H1 (cell line): ENCODE measurements at regions not wholly inside any gene's neighbourhood (a gene's known extent, or its start where the extent isn't known, plus 50 kb on each side); places are given as distances from the start of the nearest gene placed in this dataset.

ENCODE experiments used
- CTCF ChIA-PET: fragments of 300-600 bp; sonication (Branson Sonifier 250); formaldehyde crosslinking; loops from one replicate; lab custom pipeline; 2021; ENCODE audit not compliant: partially characterized antibody; lab: Charles Lee
- POLR2A ChIA-PET: fragments of 300-600 bp; sonication (Branson Sonifier 250); formaldehyde crosslinking; loops from one replicate; lab custom pipeline; 2021; ENCODE audit warnings: inconsistent platforms; ENCODE audit not compliant: partially characterized antibody; lab: Charles Lee
- DNase-seq, 2 experiments: peaks; one replicate each; pipeline versions ENCODE4 v3.0.0 to v3.0.0-alpha.2; 2010 to 2022; ENCODE audit warnings: low spot score in 2 of 2, low read depth in 1 of 2, mixed read lengths in 1 of 2
- FAIRE-seq: peaks from 2 replicates; lab custom pipeline; 2011; peaks lifted over from hg19 to GRCh38; lab: Jason Lieb, UNC
- H2AFZ ChIP-seq: 2 replicates; pipeline ENCODE4 v1.8.1; 2012; ENCODE audit warnings: low read length, inconsistent platforms
- H2AK5ac ChIP-seq: 2 replicates; pipeline ENCODE4 v1.6.1; 2013; ENCODE audit warnings: low read depth, low read length
- H2BK120ac ChIP-seq: replicated peaks from 2 replicates; pipeline ENCODE3; 2013; ENCODE audit warnings: low read depth, low read length, inconsistent platforms
- H2BK12ac ChIP-seq: 2 replicates; pipeline ENCODE4 v1.6.1; 2013; ENCODE audit warnings: low read depth, low read length
- H2BK15ac ChIP-seq: 2 replicates; pipeline ENCODE4 v1.6.1; 2013; ENCODE audit warnings: low read length
- H2BK20ac ChIP-seq: 2 replicates; pipeline ENCODE4 v1.6.1; 2013; ENCODE audit warnings: low read length
- H2BK5ac ChIP-seq: 2 replicates; pipeline ENCODE4 v1.6.1; 2013; ENCODE audit warnings: low read depth, low read length
- H3K14ac ChIP-seq: 2 replicates; pipeline ENCODE4 v1.6.1; 2013; ENCODE audit warnings: inconsistent platforms; ENCODE audit not compliant: insufficient read length
- H3K18ac ChIP-seq: 2 replicates; pipeline ENCODE4 v1.6.1; 2013; ENCODE audit warnings: low read length; ENCODE audit errors: extremely low read depth
- H3K23ac ChIP-seq: 2 replicates; pipeline ENCODE4 v1.6.1; 2013; ENCODE audit warnings: inconsistent platforms; ENCODE audit not compliant: insufficient read length
- H3K23me2 ChIP-seq: 2 replicates; pipeline ENCODE4 v1.6.1; 2013; ENCODE audit warnings: low read depth, low read length
- H3K27ac ChIP-seq: 2 replicates; pipeline ENCODE4 v1.6.1; 2011; ENCODE audit warnings: low read depth, low read length, inconsistent platforms
- H3K27me3 ChIP-seq, 4 experiments: replicated peaks in 1 of 4; 1 replicate in 1 of 4; 2 replicates in 3 of 4; pipeline versions ENCODE4 v1.6.1 to v1.8.1; 2011 to 2013; ENCODE audit warnings: low read length in 3 of 4, mild to moderate bottlenecking in 3 of 4, inconsistent platforms in 2 of 4, mixed read lengths in 2 of 4, moderate library complexity in 1 of 4; ENCODE audit not compliant: control insufficient read depth in 3 of 4, insufficient read depth in 3 of 4; ENCODE audit errors: extremely low read depth in 1 of 4
- H3K36me3 ChIP-seq, 4 experiments: 2 replicates each; pipeline versions ENCODE4 v1.6.1 to v1.8.1; 2011 to 2013; ENCODE audit warnings: mild to moderate bottlenecking in 4 of 4, low read length in 3 of 4, moderate library complexity in 2 of 4, control low read depth in 1 of 4, inconsistent platforms in 1 of 4; ENCODE audit not compliant: insufficient read depth in 4 of 4, control insufficient read depth in 2 of 4
- H3K4ac ChIP-seq: replicated peaks from 2 replicates; pipeline ENCODE3; 2013; ENCODE audit warnings: low read length, low read depth, mixed read lengths, inconsistent platforms; ENCODE audit not compliant: insufficient read length
- H3K4me1 ChIP-seq, 4 experiments: replicated peaks in 1 of 4; 1 replicate in 1 of 4; 2 replicates in 3 of 4; pipeline versions ENCODE4 v1.6.1 to v1.8.1; 2011 to 2013; ENCODE audit warnings: low read length in 3 of 4, inconsistent platforms in 2 of 4, mixed read lengths in 1 of 4; ENCODE audit not compliant: insufficient read depth in 4 of 4, control insufficient read depth in 3 of 4
- H3K4me2 ChIP-seq, 2 experiments: 2 replicates each; pipeline versions ENCODE4 v1.6.1 to v1.8.1; 2011 to 2013; ENCODE audit warnings: low read depth in 2 of 2, low read length in 2 of 2, control low read depth in 1 of 2, inconsistent platforms in 1 of 2, mild to moderate bottlenecking in 1 of 2; ENCODE audit not compliant: insufficient read depth in 1 of 2
- H3K4me3 ChIP-seq, 4 experiments: fragments of 200-600, 300-600 bp in 1 of 4; sonication (generic), shearing (Covaris generic), sonication (Bioruptor Twin) in 1 of 4; 2 replicates each; pipeline versions ENCODE4 v1.5.1 to v1.8.1; 2011 to 2016; ENCODE audit warnings: low read length in 4 of 4, low read depth in 3 of 4, control low read depth in 2 of 4, inconsistent platforms in 2 of 4, mild to moderate bottlenecking in 2 of 4, mixed read lengths in 1 of 4, moderate library complexity in 1 of 4; ENCODE audit not compliant: insufficient read depth in 2 of 4; ENCODE audit errors: extremely low read depth in 1 of 4
- H3K56ac ChIP-seq: replicated peaks from 2 replicates; pipeline ENCODE3; 2013; ENCODE audit warnings: low read depth, mild to moderate bottlenecking, mixed read lengths, low read length, inconsistent platforms; ENCODE audit not compliant: insufficient read length
- H3K79me1 ChIP-seq: 2 replicates; pipeline ENCODE4 v1.6.1; 2013; ENCODE audit warnings: low read depth, low read length, control low read depth
- H3K79me2 ChIP-seq, 2 experiments: 2 replicates each; pipeline versions ENCODE4 v1.6.1 to v1.8.1; 2012 to 2013; ENCODE audit warnings: low read length in 2 of 2, mild to moderate bottlenecking in 2 of 2, inconsistent platforms in 1 of 2; ENCODE audit not compliant: insufficient read depth in 2 of 2, control insufficient read depth in 1 of 2
- H3K9ac ChIP-seq, 4 experiments: replicated peaks in 1 of 4; 1 replicate in 1 of 4; 2 replicates in 3 of 4; pipeline versions ENCODE4 v1.6.1 to v1.8.1; 2011 to 2013; ENCODE audit warnings: low read depth in 3 of 4, low read length in 3 of 4, control low read depth in 2 of 4, mild to moderate bottlenecking in 2 of 4, moderate library complexity in 2 of 4, inconsistent platforms in 1 of 4; ENCODE audit errors: extremely low read depth in 1 of 4
- H3K9me3 ChIP-seq, 2 experiments: 2 replicates each; pipeline versions ENCODE4 v1.6.1 to v1.8.1; 2012 to 2013; ENCODE audit warnings: mild to moderate bottlenecking in 2 of 2, moderate library complexity in 2 of 2, control low read depth in 1 of 2, inconsistent platforms in 1 of 2, low read depth in 1 of 2, low read length in 1 of 2, mixed read lengths in 1 of 2; ENCODE audit not compliant: insufficient read depth in 2 of 2
- H4K20me1 ChIP-seq, 2 experiments: replicated peaks in 1 of 2; 2 replicates each; pipeline versions ENCODE3 to v1.8.1; 2011 to 2013; ENCODE audit warnings: inconsistent platforms in 2 of 2, low read length in 2 of 2, mild to moderate bottlenecking in 1 of 2; ENCODE audit not compliant: insufficient read depth in 2 of 2, control insufficient read depth in 1 of 2
- H4K5ac ChIP-seq: 2 replicates; pipeline ENCODE4 v1.6.1; 2013; ENCODE audit warnings: low read length, low read depth, mixed read lengths, inconsistent platforms; ENCODE audit not compliant: insufficient read length
- H4K8ac ChIP-seq: 2 replicates; pipeline ENCODE4 v1.8.0; 2013; ENCODE audit warnings: mild to moderate bottlenecking, moderate library complexity, low read length, inconsistent platforms; ENCODE audit not compliant: insufficient read depth; ENCODE audit errors: extremely low read depth
- H4K91ac ChIP-seq: replicated peaks from 2 replicates; pipeline ENCODE3; 2013; ENCODE audit warnings: low read length, mixed read lengths, inconsistent platforms; ENCODE audit not compliant: insufficient read length
- ASH2L ChIP-seq: fragments of 200-600, 300-600 bp; sonication (generic); IDR thresholded peaks from one replicate; pipeline ENCODE4 v1.7.1; 2017; ENCODE audit warnings: low read length
- CTCF ChIP-seq, 3 experiments: IDR thresholded peaks; 1 replicate in 2 of 3; 2 replicates in 1 of 3; pipeline versions ENCODE4 v1.5.1 to v1.6.1; 2011; ENCODE audit warnings: low read length in 3 of 3, mild to moderate bottlenecking in 3 of 3, inconsistent platforms in 2 of 3, low read depth in 1 of 3, moderate library complexity in 1 of 3; ENCODE audit not compliant: insufficient read depth in 1 of 3; ENCODE audit errors: control extremely low read depth in 1 of 3
- E2F6 ChIP-seq: IDR thresholded peaks from 2 replicates; pipeline ENCODE4 v1.6.1; 2012; ENCODE audit warnings: inconsistent platforms
- EP300 ChIP-seq, 2 experiments: IDR thresholded peaks; 1 replicate in 1 of 2; 2 replicates in 1 of 2; pipeline ENCODE4 v1.6.1; 2011 to 2012; ENCODE audit warnings: low read depth in 2 of 2, low read length in 2 of 2, mild to moderate bottlenecking in 2 of 2, borderline replicate concordance in 1 of 2, inconsistent platforms in 1 of 2, moderate library complexity in 1 of 2
- HDAC2 ChIP-seq, 2 experiments: fragments of 300-600 bp in 1 of 2; sonication (generic) in 1 of 2; IDR thresholded peaks; 2 replicates each; pipeline ENCODE4 v1.6.1; 2011 to 2012; ENCODE audit warnings: low read depth in 2 of 2, low read length in 2 of 2, mild to moderate bottlenecking in 2 of 2, moderate library complexity in 2 of 2, borderline replicate concordance in 1 of 2, inconsistent platforms in 1 of 2
- KDM4A ChIP-seq: IDR thresholded peaks from one replicate; pipeline ENCODE4 v1.7.1; 2012; ENCODE audit warnings: low read depth, mild to moderate bottlenecking, moderate library complexity, low read length, inconsistent platforms; ENCODE audit not compliant: severe bottlenecking
- PHF8 ChIP-seq: fragments of 200-600 bp; sonication (generic); conservative IDR thresholded peaks from 2 replicates; pipeline ENCODE4 v1.7.1; 2012; ENCODE audit warnings: low read depth, mild to moderate bottlenecking, inconsistent platforms, low read length, moderate library complexity
- POLR2A ChIP-seq, 2 experiments: IDR thresholded peaks; 1 replicate in 1 of 2; 2 replicates in 1 of 2; pipeline ENCODE4 v1.6.1; 2011; ENCODE audit warnings: low read depth in 2 of 2, low read length in 2 of 2, mild to moderate bottlenecking in 2 of 2; ENCODE audit errors: control extremely low read depth in 1 of 2
- POU5F1 ChIP-seq: IDR thresholded peaks from 2 replicates; pipeline ENCODE4 v1.6.1; 2011; ENCODE audit warnings: low read depth, mild to moderate bottlenecking, low read length, moderate library complexity
- RBBP5 ChIP-seq: IDR thresholded peaks from 2 replicates; pipeline ENCODE4 v1.7.1; 2012; ENCODE audit warnings: low read depth, mild to moderate bottlenecking, inconsistent platforms, low read length, moderate library complexity, borderline replicate concordance
- SP4 ChIP-seq: IDR thresholded peaks from 2 replicates; pipeline ENCODE4 v1.6.1; 2012; ENCODE audit warnings: low read length, inconsistent platforms
- WGBS, 2 experiments: shearing (Covaris generic) in 1 of 2; methylation state at CpG; one replicate each; pipeline versions ENCODE4 v1.1.6 to v1.1.7; 2013 to 2015; ENCODE audit warnings: low lambda C conversion rate in 2 of 2, mixed read lengths in 2 of 2, inconsistent platforms in 1 of 2, low coverage in 1 of 2, missing lambda C conversion rate in 1 of 2; ENCODE audit not compliant: insufficient replicate concordance in 2 of 2, insufficient coverage in 1 of 2, insufficient read length in 1 of 2; ENCODE audit errors: extremely low coverage in 1 of 2, missing lambda C conversion rate in 1 of 2; 5-methylcytosine and 5-hydroxymethylcytosine counted together

- no peak overlapping the region for H2BK120ac ChIP-seq
- H3K4me2 ChIP-seq, result no peak overlapping the region
- no peak overlapping the region for H3K23ac ChIP-seq
- no peak overlapping the region for H2AK5ac ChIP-seq
- POLR2A ChIA-PET, result no interaction called here
- H4K8ac ChIP-seq, result no peak overlapping the region
- no peaks in the 10 kb centered on the region for H4K20me1 ChIP-seq
- no peak overlapping the region for H3K27ac ChIP-seq
- CTCF ChIA-PET, result interaction anchor here (0.9 kb wide), 1 partner anchor 59 kb away, joined by 3 read pairs; no protein-coding TSS in a partner anchor
- H3K23me2 ChIP-seq, result no peaks in the 10 kb centered on the region
- H3K4me1 ChIP-seq, result no peaks in the 10 kb centered on the region
- H3K79me2 ChIP-seq, result no peaks in the 10 kb centered on the region
- H4K5ac ChIP-seq, result no peak overlapping the region
- no peak overlapping the region for H3K4me3 ChIP-seq
- no peak overlapping the region for H3K14ac ChIP-seq
- H3K79me1 ChIP-seq, result no peaks in the 10 kb centered on the region
- H3K36me3 ChIP-seq, result no peaks in the 10 kb centered on the region
- no peaks in the 10 kb centered on the region; a peak in 1 of 4 replicates for H3K9me3 ChIP-seq
- WGBS, 2 experiments, result 85% methylated on average over 4 of the region's 4 CpGs; no CpG with 5 or more reads in 1 of the 2 experiments
- no peaks in the 10 kb centered on the region for H3K27me3 ChIP-seq
- H4K91ac ChIP-seq, result no peak overlapping the region
- H2BK20ac ChIP-seq, result no peak overlapping the region
- H2AFZ ChIP-seq, result no peak overlapping the region
- no peak overlapping the region for H3K4ac ChIP-seq
- DNase-seq, result no peak
- H2BK5ac ChIP-seq, result no peak overlapping the region
- no peak for FAIRE-seq
- no peak overlapping the region for H2BK12ac ChIP-seq
- H2BK15ac ChIP-seq, result no peak overlapping the region
- H3K56ac ChIP-seq, result no peak overlapping the region
- no peak overlapping the region for H3K9ac ChIP-seq
- no peak overlapping the region for H3K18ac ChIP-seq
- TF ChIP-seq POLR2A (IDR thresholded peaks at IDR 0.05; ENCODE audit: control extremely low read depth in 1 of 2, low read depth in 2 of 2, low read length in 2 of 2) (no peak), HDAC2 (IDR thresholded peaks at IDR 0.05; ENCODE audit: borderline replicate concordance in 1 of 2, low read depth in 2 of 2, low read length in 2 of 2) (no peak), ASH2L (no peak), PHF8 (no peak), SP4 (no peak), EP300 (IDR thresholded peaks at IDR 0.05; ENCODE audit: borderline replicate concordance in 1 of 2, low read depth in 2 of 2, low read length in 2 of 2) (no peak), KDM4A (no peak), E2F6 (no peak), POU5F1 (no peak), CTCF (IDR thresholded peaks at IDR 0.05; ENCODE audit: control extremely low read depth in 1 of 3, insufficient read depth in 1 of 3, low read depth in 1 of 3, low read length in 3 of 3) (no peak), RBBP5 (no peak)
These were observed 152.0 kb upstream of the MYO16 start for GRCh38 chr13:108477376-108477775.
